Esophagus muscularis mucosa (tissue), 3 donors: ENCODE measurements at regions not wholly inside any gene's neighbourhood (a gene's known extent, or its start where the extent isn't known, plus 50 kb on each side); places are given as distances from the start of the nearest gene placed in this dataset.

Experiments
- POLR2A ChIP-seq: fragments of 450-650 bp; IDR thresholded peaks from one replicate; pipeline ENCODE4 v1.6.1; 2017; ENCODE audit warnings: antibody characterized with exemption, moderate library complexity, mild to moderate bottlenecking, low read depth
- POLR2AphosphoS5 ChIP-seq, 2 donors: sonication (generic); formaldehyde crosslinking; IDR thresholded peaks; one replicate each; pipeline ENCODE4 v1.6.1; 2017; ENCODE audit warnings: antibody characterized with exemption in 2 of 2
- TF ChIP-seq, protein P1 (sequence below), 3 experiments: fragments of 200-600 bp in 2 of 3; fragments of 450-650 bp in 1 of 3; sonication (generic) in 2 of 3; IDR thresholded peaks; one replicate each; pipeline ENCODE4 v1.5.1; 2017 to 2019; ENCODE audit warnings: antibody characterized with exemption in 3 of 3, mild to moderate bottlenecking in 2 of 3, moderate library complexity in 1 of 3

DNA sequence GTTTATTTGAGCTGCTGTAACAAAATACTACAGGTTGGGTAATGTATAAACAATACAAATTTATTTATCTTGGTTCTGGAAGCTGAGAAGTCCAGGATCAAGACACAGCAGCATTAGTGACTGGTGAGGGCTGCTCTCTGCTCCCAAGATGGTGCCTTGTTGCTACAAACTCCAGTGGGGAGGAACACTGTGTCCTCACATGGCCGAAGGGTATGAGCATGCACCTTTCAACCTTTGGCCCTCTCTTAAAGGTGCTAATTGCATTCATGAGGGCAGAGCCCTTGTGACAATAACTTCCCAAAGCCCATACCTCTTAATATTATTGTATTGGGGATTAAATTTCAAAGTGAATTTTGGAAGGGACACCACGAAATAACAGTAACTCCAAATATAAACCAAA, 55.3 kb upstream of the ATP1B1 start:
- TF ChIP-seq, protein P1, sequence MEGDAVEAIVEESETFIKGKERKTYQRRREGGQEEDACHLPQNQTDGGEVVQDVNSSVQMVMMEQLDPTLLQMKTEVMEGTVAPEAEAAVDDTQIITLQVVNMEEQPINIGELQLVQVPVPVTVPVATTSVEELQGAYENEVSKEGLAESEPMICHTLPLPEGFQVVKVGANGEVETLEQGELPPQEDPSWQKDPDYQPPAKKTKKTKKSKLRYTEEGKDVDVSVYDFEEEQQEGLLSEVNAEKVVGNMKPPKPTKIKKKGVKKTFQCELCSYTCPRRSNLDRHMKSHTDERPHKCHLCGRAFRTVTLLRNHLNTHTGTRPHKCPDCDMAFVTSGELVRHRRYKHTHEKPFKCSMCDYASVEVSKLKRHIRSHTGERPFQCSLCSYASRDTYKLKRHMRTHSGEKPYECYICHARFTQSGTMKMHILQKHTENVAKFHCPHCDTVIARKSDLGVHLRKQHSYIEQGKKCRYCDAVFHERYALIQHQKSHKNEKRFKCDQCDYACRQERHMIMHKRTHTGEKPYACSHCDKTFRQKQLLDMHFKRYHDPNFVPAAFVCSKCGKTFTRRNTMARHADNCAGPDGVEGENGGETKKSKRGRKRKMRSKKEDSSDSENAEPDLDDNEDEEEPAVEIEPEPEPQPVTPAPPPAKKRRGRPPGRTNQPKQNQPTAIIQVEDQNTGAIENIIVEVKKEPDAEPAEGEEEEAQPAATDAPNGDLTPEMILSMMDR (IDR thresholded peaks at IDR 0.05), result no peak
- TF ChIP-seq POLR2AphosphoS5 (IDR thresholded peaks at IDR 0.05) (no peak), POLR2A (no peak)
